K562 (cell line): ENCODE measurements at regions not wholly inside any gene's neighbourhood (a gene's known extent, or its start where the extent isn't known, plus 50 kb on each side); places are given as distances from the start of the nearest gene placed in this dataset.

Source experiments
- ATAC-seq: fragments of 200-7000 bp; cut with Tn5 transposase; 3 replicates; pipeline ENCODE4 v1.9.1; 2020; ENCODE audit warnings: moderate library complexity
- BruUV-seq: library from RNA; stranded (reverse); fragments of 400-500 nt; replicated peaks from 2 replicates; lab custom pipeline; 2021; lab: Mats Ljungman, UMichigan
- CTCF ChIA-PET: fragments of 300-600 bp; formaldehyde crosslinking; extraction: SDS; loops from one replicate; lab custom pipeline; 2021; ENCODE audit warnings: low intra/inter-chr PET ratio; lab: Yijun Ruan, JAX
- POLR2A ChIA-PET: fragments of 300-600, 350-650 bp; sonication (Branson Sonifier 250); formaldehyde crosslinking; extraction: SDS; loops from one replicate; lab custom pipeline; 2021; ENCODE audit warnings: antibody characterized with exemption, inconsistent platforms; lab: Yijun Ruan, JAX
- DNase-seq, 4 experiments: peaks; one replicate each; pipeline versions ENCODE4 v3.0.0 to v3.0.0-alpha.2; 2011 to 2018; ENCODE audit warnings: low spot score in 3 of 4, mixed read lengths in 3 of 4; ENCODE audit errors: extremely low read depth in 1 of 4
- FAIRE-seq: peaks from 2 replicates; lab custom pipeline; 2011; peaks lifted over from hg19 to GRCh38; lab: Jason Lieb, UNC
- H2AFZ ChIP-seq: 2 replicates; pipeline ENCODE4 v1.6.0; 2011; ENCODE audit warnings: low read depth, low read length, control low read depth, inconsistent platforms
- H3K27ac ChIP-seq: fragments of 200-600 bp; 3 replicates; pipeline ENCODE4 v1.8.0; 2011; ENCODE audit warnings: low read depth, mild to moderate bottlenecking, control low read depth, inconsistent platforms, low read length, moderate library complexity, mixed read lengths; ENCODE audit errors: extremely low read depth
- H3K27me3 ChIP-seq, 2 experiments: fragments of 300-600 bp in 1 of 2; 2 replicates in 1 of 2; 3 replicates in 1 of 2; pipeline versions ENCODE4 v1.6.0 to v1.8.0; 2011; ENCODE audit warnings: inconsistent platforms in 2 of 2, low read length in 2 of 2, mild to moderate bottlenecking in 1 of 2, mixed read lengths in 1 of 2, moderate library complexity in 1 of 2; ENCODE audit not compliant: control insufficient read depth in 2 of 2, insufficient read depth in 2 of 2
- H3K36me3 ChIP-seq: fragments of 300-600 bp; 3 replicates; pipeline ENCODE4 v1.8.0; 2011; ENCODE audit warnings: mild to moderate bottlenecking, low read length, inconsistent platforms; ENCODE audit not compliant: control insufficient read depth, insufficient read depth
- H3K4me1 ChIP-seq, 2 experiments: fragments of 200-600 bp in 1 of 2; replicated peaks in 1 of 2; 2 replicates in 1 of 2; 3 replicates in 1 of 2; pipeline versions ENCODE4 v1.5.1 to v1.8.0; 2011; ENCODE audit warnings: inconsistent platforms in 2 of 2, low read length in 2 of 2, mild to moderate bottlenecking in 1 of 2, mixed read lengths in 1 of 2, moderate library complexity in 1 of 2; ENCODE audit not compliant: control insufficient read depth in 2 of 2, insufficient read depth in 2 of 2
- H3K4me2 ChIP-seq: 2 replicates; pipeline ENCODE4 v1.6.1; 2011; ENCODE audit warnings: low read length, control low read depth, inconsistent platforms, mixed read lengths; ENCODE audit not compliant: insufficient read depth
- H3K4me3 ChIP-seq: fragments of 200-600 bp; sonication (generic), shearing (Covaris generic); 2 replicates; pipeline ENCODE4 v1.5.1; 2016; ENCODE audit warnings: control low read depth, inconsistent platforms
- H3K79me2 ChIP-seq: fragments of 200-600 bp; 3 replicates; pipeline ENCODE4 v1.8.0; 2011; ENCODE audit warnings: low read length, inconsistent platforms; ENCODE audit not compliant: control insufficient read depth, insufficient read depth
- H3K9ac ChIP-seq, 2 experiments: 2 replicates each; pipeline versions ENCODE4 v1.6.0 to v1.6.1; 2011; ENCODE audit warnings: low read depth in 2 of 2, low read length in 2 of 2, control low read depth in 1 of 2, inconsistent platforms in 1 of 2, mild to moderate bottlenecking in 1 of 2, mixed read lengths in 1 of 2; ENCODE audit not compliant: insufficient read depth in 1 of 2
- H3K9me1 ChIP-seq: one replicate; pipeline ENCODE4 v1.6.0; 2011; ENCODE audit warnings: inconsistent platforms, mild to moderate bottlenecking, low read length, moderate library complexity; ENCODE audit not compliant: control insufficient read depth, insufficient read depth
- H3K9me3 ChIP-seq: replicated peaks from 2 replicates; pipeline ENCODE4 v1.5.1; 2011; ENCODE audit warnings: low read depth, low read length, inconsistent platforms; ENCODE audit not compliant: control insufficient read depth, insufficient read depth
- H4K20me1 ChIP-seq: replicated peaks from 2 replicates; pipeline ENCODE4 v1.6.1; 2011; ENCODE audit warnings: low read length, inconsistent platforms, mixed read lengths; ENCODE audit not compliant: control insufficient read depth, insufficient read depth
- ATF2 ChIP-seq: sonication (generic); formaldehyde crosslinking; IDR thresholded peaks from 2 replicates; pipeline ENCODE4 v1.8.1; 2022; ENCODE audit warnings: missing genetic modification reagents
- CBFB ChIP-seq: sonication (generic); formaldehyde crosslinking; IDR thresholded peaks from 2 replicates; pipeline ENCODE4 v1.4.0; 2020; ENCODE audit warnings: mild to moderate bottlenecking, missing genetic modification reagents
- CHD4 ChIP-seq: fragments of 200-600 bp; sonication (generic); IDR thresholded peaks from 3 replicates; pipeline ENCODE4 v1.6.1; 2012; ENCODE audit warnings: low read depth, mild to moderate bottlenecking, mixed read lengths, low read length, inconsistent platforms; ENCODE audit not compliant: insufficient read depth, insufficient replicate concordance, poor library complexity, severe bottlenecking
- DIDO1 ChIP-seq: fragments of 450-650 bp; IDR thresholded peaks from 2 replicates; pipeline ENCODE4 v1.6.1; 2016; ENCODE audit warnings: low read depth, missing biosample characterization, missing genetic modification characterization
- FIP1L1 ChIP-seq: fragments of 200-400 bp; formaldehyde crosslinking; IDR thresholded peaks from 2 replicates; pipeline ENCODE4 v1.6.1; 2018; ENCODE audit warnings: mild to moderate bottlenecking, low read depth, low read length; ENCODE audit not compliant: poor library complexity, severe bottlenecking
- IRF2 ChIP-seq: sonication (generic); formaldehyde crosslinking; IDR thresholded peaks from 2 replicates; pipeline ENCODE4 v1.8.1; 2022; ENCODE audit warnings: mild to moderate bottlenecking, missing genetic modification reagents
- MECOM ChIP-seq: fragments of 250-450 bp; sonication (Bioruptor Pico); IDR thresholded peaks from 2 replicates; pipeline ENCODE4 v1.8.0; 2022; ENCODE audit warnings: inconsistent platforms
- NELFE ChIP-seq: IDR thresholded peaks from 2 replicates; pipeline ENCODE4 v1.6.1; 2011; ENCODE audit warnings: mild to moderate bottlenecking; ENCODE audit not compliant: insufficient read depth, insufficient read length
- PATZ1 ChIP-seq: fragments of 250-450 bp; sonication (Bioruptor Pico); IDR thresholded peaks from 2 replicates; pipeline ENCODE4 v1.5.0; 2020; ENCODE audit warnings: mild to moderate bottlenecking, borderline replicate concordance
- TEAD2 ChIP-seq: fragments of 450-650 bp; IDR thresholded peaks from 2 replicates; pipeline ENCODE4 v1.6.1; 2016; ENCODE audit warnings: missing genetic modification characterization, control low read depth, missing compliant biosample characterization
- TFAM ChIP-seq: fragments of 250-450 bp; sonication (Bioruptor Pico); conservative IDR thresholded peaks from 2 replicates; pipeline ENCODE4 v1.5.0; 2021; ENCODE audit warnings: mild to moderate bottlenecking, moderate library complexity
- ZBED1 ChIP-seq: IDR thresholded peaks from 2 replicates; pipeline ENCODE4 v1.6.1; 2014
- ZNF282 ChIP-seq: sonication (generic); formaldehyde crosslinking; IDR thresholded peaks from 2 replicates; pipeline ENCODE4 v1.8.1; 2023; ENCODE audit warnings: missing genetic modification reagents
- ZNF354B ChIP-seq: fragments of 250-450 bp; sonication (Bioruptor Pico); IDR thresholded peaks from 2 replicates; pipeline ENCODE4 v1.4.0; 2020
- ZNF639 ChIP-seq, 2 experiments: fragments of 200-800 bp in 1 of 2; sonication (Bioruptor generic) in 1 of 2; sonication (generic) in 1 of 2; formaldehyde crosslinking in 1 of 2; IDR thresholded peaks in 1 of 2; conservative IDR thresholded peaks in 1 of 2; 2 replicates each; pipeline versions ENCODE4 v1.5.0 to v1.6.1; 2016 to 2020; ENCODE audit warnings: missing compliant biosample characterization in 1 of 2, missing genetic modification characterization in 1 of 2, missing genetic modification reagents in 1 of 2
- ZNF778 ChIP-seq: fragments of 450-650 bp; formaldehyde crosslinking; IDR thresholded peaks from 2 replicates; pipeline ENCODE4 v1.4.0; 2020; ENCODE audit warnings: mild to moderate bottlenecking, moderate library complexity
- WGBS: fragments of 100-300 bp; shearing (Covaris generic); methylation state at CpG from one replicate; pipeline ENCODE4 v1.1.6; 2016; ENCODE audit warnings: low coverage, mixed read lengths; ENCODE audit not compliant: insufficient coverage; ENCODE audit errors: missing lambda C conversion rate; 5-methylcytosine and 5-hydroxymethylcytosine counted together
- in situ Hi-C: fragments of 300-500 bp; cut with MboI; formaldehyde crosslinking; loops from 4 replicates; pipeline ENCODE4 v1.15.0; 2018; ENCODE audit warnings: inconsistent platforms, mixed read lengths
- intact Hi-C: fragments of 100-400 bp; cut with micrococcal nuclease; formaldehyde crosslinking; loops from 2 replicates; pipeline ENCODE4 v1.14.2; 2022

GRCh38 chr5:68080282-68081050 lies 135.1 kb upstream of the PIK3R1 start (continued):
- TF ChIP-seq ZNF639 (CRISPR knock-in tag; conservative IDR thresholded peaks at IDR 0.05 in 1 of 2, IDR thresholded peaks at IDR 0.05 in 1 of 2): no peak
- TF ChIP-seq PATZ1 (CRISPR knock-in tag): no peak
- TF ChIP-seq FIP1L1: no peak
- no peak for TF ChIP-seq CBFB (CRISPR knock-in tag)

GRCh38 chr5:68077349-68077894 lies 138.1 kb upstream of the PIK3R1 start:
- Histone ChIP-seq H3K79me2 (no peaks in the 10 kb centered on the region), H3K27me3 (peaks cover 11% of the 10 kb centered on the region in 2 experiments; a peak in 3 of 5 replicates), H3K27ac (no peak overlapping the region), H3K4me1 (no peaks in the 10 kb centered on the region), H4K20me1 (no peaks in the 10 kb centered on the region), H3K4me3 (no peak overlapping the region), H3K9ac (no peak overlapping the region), H3K9me1 (no peaks in the 10 kb centered on the region), H3K4me2 (no peak overlapping the region), H2AFZ (no peak overlapping the region), H3K9me3 (no peaks in the 10 kb centered on the region), H3K36me3 (no peaks in the 10 kb centered on the region)
- intact Hi-C loops: no loop called here
- no TSS peak for BruUV-seq
- ATAC-seq (no peak), DNase-seq (no peak), FAIRE-seq (no peak)
- ChIA-PET POLR2A (interaction anchor here (1.1 kb wide), 1 partner anchor 9 kb away, joined by 3 read pairs; no protein-coding TSS in a partner anchor), CTCF (no interaction called here)
- in situ Hi-C loops: no loop called here
- 0% methylated on average over 6 of the region's 6 CpGs for WGBS
- TF ChIP-seq ZNF282 (no peak), IRF2 (CRISPR knock-in tag) (no peak), TEAD2 (tag) (no peak), DIDO1 (tag) (no peak), ZBED1 (no peak), NELFE (no peak), CHD4 (no peak), TFAM (CRISPR knock-in tag) (no peak), ZNF354B (no peak), ZNF778 (no peak), ATF2 (CRISPR knock-in tag) (no peak), MECOM (no peak)
